ENCODE measurements at regions not wholly inside any gene's neighbourhood (a gene's known extent, or its start where the extent isn't known, plus 50 kb on each side); places are given as distances from the start of the nearest gene placed in this dataset.

DNA sequence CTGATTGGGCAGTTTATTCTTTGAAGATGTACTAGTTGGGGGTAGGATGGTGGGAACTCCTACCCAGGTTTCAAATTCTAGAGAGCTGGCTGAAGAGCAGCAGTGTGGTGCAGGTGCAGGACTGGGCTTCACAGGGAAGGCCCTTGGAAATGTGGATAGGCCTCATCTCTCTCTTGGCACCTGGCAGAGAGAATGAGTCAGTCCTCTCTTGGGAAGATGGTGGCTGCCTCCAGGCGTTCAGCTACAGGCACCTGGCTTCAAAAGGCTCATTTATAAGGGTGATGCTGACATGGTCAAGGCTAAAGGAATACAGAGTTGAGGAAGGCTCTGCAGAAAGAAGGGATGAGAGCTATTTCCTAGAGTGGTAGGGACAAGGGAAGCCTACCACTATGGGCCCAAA lies 179.7 kb upstream of the VASH1 start:
- TF ChIP-seq, protein P1, sequence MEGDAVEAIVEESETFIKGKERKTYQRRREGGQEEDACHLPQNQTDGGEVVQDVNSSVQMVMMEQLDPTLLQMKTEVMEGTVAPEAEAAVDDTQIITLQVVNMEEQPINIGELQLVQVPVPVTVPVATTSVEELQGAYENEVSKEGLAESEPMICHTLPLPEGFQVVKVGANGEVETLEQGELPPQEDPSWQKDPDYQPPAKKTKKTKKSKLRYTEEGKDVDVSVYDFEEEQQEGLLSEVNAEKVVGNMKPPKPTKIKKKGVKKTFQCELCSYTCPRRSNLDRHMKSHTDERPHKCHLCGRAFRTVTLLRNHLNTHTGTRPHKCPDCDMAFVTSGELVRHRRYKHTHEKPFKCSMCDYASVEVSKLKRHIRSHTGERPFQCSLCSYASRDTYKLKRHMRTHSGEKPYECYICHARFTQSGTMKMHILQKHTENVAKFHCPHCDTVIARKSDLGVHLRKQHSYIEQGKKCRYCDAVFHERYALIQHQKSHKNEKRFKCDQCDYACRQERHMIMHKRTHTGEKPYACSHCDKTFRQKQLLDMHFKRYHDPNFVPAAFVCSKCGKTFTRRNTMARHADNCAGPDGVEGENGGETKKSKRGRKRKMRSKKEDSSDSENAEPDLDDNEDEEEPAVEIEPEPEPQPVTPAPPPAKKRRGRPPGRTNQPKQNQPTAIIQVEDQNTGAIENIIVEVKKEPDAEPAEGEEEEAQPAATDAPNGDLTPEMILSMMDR (conservative IDR thresholded peaks at IDR 0.05 in 1 of 2, IDR thresholded peaks at IDR 0.05 in 1 of 2; ENCODE audit: low read depth in 1 of 2, low read length in 2 of 2): no peak
- no peak for TF ChIP-seq EZH2 (IDR thresholded peaks at IDR 0.05; ENCODE audit: low read length, missing control alignments)

All from fibroblast of lung (primary cell).